ENCODE measurements at regions not wholly inside any gene's neighbourhood (a gene's known extent, or its start where the extent isn't known, plus 50 kb on each side); places are given as distances from the start of the nearest gene placed in this dataset.

- WGBS, 10 experiments = 29 to 86% (median 68%) methylated on average over 1 to 2 of the region's 2 CpGs; no CpG with 5 or more reads in 4 of the 10 experiments
- ATAC-seq (replicated peaks in 6 of 8) = peak in 3 of 8 experiments; percentile 66 to 77 (median 71)
- Histone ChIP-seq H3K27ac (no peak overlapping the region), H3K4me1 (replicated peaks in 1 of 2) (peaks cover 2 to 5% of the 10 kb centered on the region in 2 donors), H3K4me3 (no peak overlapping the region)
- in situ Hi-C loops (cut with MboI; ENCODE audit: low pct_unique_long_range_greater_than_20kb in 2 of 9, low sequenced_read_pairs in 9 of 9, unreplicated experiment in 9 of 9) = no loop called here
Measured at GRCh38 chr13:74036373-74036772, 97.8 kb downstream of the KLF12 start.

- WGBS, 10 experiments = 0 to 92% (median 74%) methylated on average over 1 to 3 of the region's 3 CpGs; no CpG with 5 or more reads in 2 of the 10 experiments
- peaks cover 2 to 5% of the 10 kb centered on the region in 2 donors for H3K4me1 ChIP-seq (replicated peaks in 1 of 2)
- in situ Hi-C loops (cut with MboI; ENCODE audit: low pct_unique_long_range_greater_than_20kb in 2 of 9, low sequenced_read_pairs in 9 of 9, unreplicated experiment in 9 of 9) = no loop called here
- H3K4me3 ChIP-seq = no peak overlapping the region
- ATAC-seq (replicated peaks in 6 of 8) = peak in 3 of 8 experiments; percentile 70 to 81 (median 77)
- no peak overlapping the region for H3K27ac ChIP-seq
Measured at GRCh38 chr13:74035896-74036295, 98.3 kb downstream of the KLF12 start.

GRCh38 chr13:74032325-74032724, 101.9 kb downstream of the KLF12 start:
- no peak overlapping the region for H3K27ac ChIP-seq
- WGBS, 10 experiments = 80 to 100% (median 97%) methylated on average over 1 to 4 of the region's 4 CpGs; no CpG with 5 or more reads in 1 of the 10 experiments
- H3K4me3 ChIP-seq = no peak overlapping the region
- in situ Hi-C loops (cut with MboI; ENCODE audit: low pct_unique_long_range_greater_than_20kb in 2 of 9, low sequenced_read_pairs in 9 of 9, unreplicated experiment in 9 of 9) = no loop called here
- ATAC-seq (replicated peaks in 6 of 8) = no peak
- H3K4me1 ChIP-seq (replicated peaks in 1 of 2) = peaks cover 0 to 5% of the 10 kb centered on the region in 2 donors

GRCh38 chr13:74027161-74027779, 106.9 kb downstream of the KLF12 start:
- 37 to 100% (median 66%) methylated on average over 1 to 4 of the region's 4 CpGs for WGBS, 10 experiments
- Histone ChIP-seq H3K4me3 (no peak overlapping the region), H3K4me1 (replicated peaks in 1 of 2) (peaks cover 0 to 8% of the 10 kb centered on the region in 2 donors), H3K27ac (no peak overlapping the region)
- no peak for ATAC-seq (replicated peaks in 6 of 8)
- in situ Hi-C loops (cut with MboI; ENCODE audit: low pct_unique_long_range_greater_than_20kb in 2 of 9, low sequenced_read_pairs in 9 of 9, unreplicated experiment in 9 of 9) = no loop called here

- peak in 5 of 8 experiments; percentile 30 to 55 (median 41) for ATAC-seq (replicated peaks in 6 of 8)
- WGBS, 10 experiments = 5 to 74% (median 43%) methylated on average over 1 to 4 of the region's 4 CpGs; no CpG with 5 or more reads in 1 of the 10 experiments
- in situ Hi-C loops (cut with MboI; ENCODE audit: low pct_unique_long_range_greater_than_20kb in 2 of 9, low sequenced_read_pairs in 9 of 9, unreplicated experiment in 9 of 9) = no loop called here
- no peak overlapping the region for H3K27ac ChIP-seq
- peaks cover 0 to 8% of the 10 kb centered on the region in 2 donors for H3K4me1 ChIP-seq (replicated peaks in 1 of 2)
- H3K4me3 ChIP-seq = no peak overlapping the region
Measured at GRCh38 chr13:74026753-74027152, 107.5 kb downstream of the KLF12 start.

- Histone ChIP-seq H3K27ac (no peak overlapping the region), H3K4me3 (no peak overlapping the region), H3K4me1 (replicated peaks in 1 of 2) (peaks cover 0 to 8% of the 10 kb centered on the region in 2 donors)
- 33 to 90% (median 63%) methylated on average over 1 to 3 of the region's 3 CpGs for WGBS, 10 experiments
- in situ Hi-C loops (cut with MboI; ENCODE audit: low pct_unique_long_range_greater_than_20kb in 2 of 9, low sequenced_read_pairs in 9 of 9, unreplicated experiment in 9 of 9) = no loop called here
- ATAC-seq (replicated peaks in 6 of 8) = no peak
Measured at GRCh38 chr13:74025369-74025768, 108.8 kb downstream of the KLF12 start.

- H3K4me1 ChIP-seq (replicated peaks in 1 of 2) = peaks cover under 1 to 8% of the 10 kb centered on the region in 2 donors
- no peak for ATAC-seq (replicated peaks in 6 of 8)
- no peak overlapping the region for H3K27ac ChIP-seq
- H3K4me3 ChIP-seq = no peak overlapping the region
- in situ Hi-C loops (cut with MboI; ENCODE audit: low pct_unique_long_range_greater_than_20kb in 2 of 9, low sequenced_read_pairs in 9 of 9, unreplicated experiment in 9 of 9) = no loop called here
Measured at GRCh38 chr13:74024856-74025255, 109.3 kb downstream of the KLF12 start.

GRCh38 chr13:74024314-74024713, 109.9 kb downstream of the KLF12 start:
- Histone ChIP-seq H3K27ac (no peak overlapping the region), H3K4me3 (no peak overlapping the region), H3K4me1 (replicated peaks in 1 of 2) (peaks cover 5 to 8% of the 10 kb centered on the region in 2 donors)
- 50 to 100% (median 67%) methylated on average over 2 to 4 of the region's 4 CpGs for WGBS, 10 experiments
- in situ Hi-C loops (cut with MboI; ENCODE audit: low pct_unique_long_range_greater_than_20kb in 2 of 9, low sequenced_read_pairs in 9 of 9, unreplicated experiment in 9 of 9) = no loop called here
- no peak for ATAC-seq (replicated peaks in 6 of 8)

- H3K4me1 ChIP-seq (replicated peaks in 1 of 2) = peaks cover 5 to 8% of the 10 kb centered on the region in 2 donors
- in situ Hi-C loops (cut with MboI; ENCODE audit: low pct_unique_long_range_greater_than_20kb in 2 of 9, low sequenced_read_pairs in 9 of 9, unreplicated experiment in 9 of 9) = no loop called here
Measured at GRCh38 chr13:74023484-74023883, 110.7 kb downstream of the KLF12 start.

GRCh38 chr13:74021505-74021904, 112.7 kb downstream of the KLF12 start:
- 76 to 100% (median 92%) methylated on average over 1 to 2 of the region's 2 CpGs; no CpG with 5 or more reads in 3 of the 10 experiments for WGBS, 10 experiments
- in situ Hi-C loops (cut with MboI; ENCODE audit: low pct_unique_long_range_greater_than_20kb in 2 of 9, low sequenced_read_pairs in 9 of 9, unreplicated experiment in 9 of 9) = no loop called here
- no peak overlapping the region for H3K27ac ChIP-seq
- no peak overlapping the region for H3K4me3 ChIP-seq
- ATAC-seq (replicated peaks in 6 of 8) = no peak
- H3K4me1 ChIP-seq (replicated peaks in 1 of 2) = peaks cover 0 to 5% of the 10 kb centered on the region in 2 donors

More at GRCh38 chr13:74023484-74023883, 110.7 kb downstream of the KLF12 start:
- H3K4me3 ChIP-seq = no peak overlapping the region
- H3K27ac ChIP-seq = no peak overlapping the region
- peak in 1 of 8 experiments; percentile 57 for ATAC-seq (replicated peaks in 6 of 8)
- 80 to 100% (median 100%) methylated on average over 1 to 2 of the region's 2 CpGs; no CpG with 5 or more reads in 3 of the 10 experiments for WGBS, 10 experiments

- Histone ChIP-seq H3K4me1 (replicated peaks in 1 of 2) (peaks cover 0 to 5% of the 10 kb centered on the region in 2 donors), H3K4me3 (no peak overlapping the region), H3K27ac (no peak overlapping the region)
- in situ Hi-C loops (cut with MboI; ENCODE audit: low pct_unique_long_range_greater_than_20kb in 2 of 9, low sequenced_read_pairs in 9 of 9, unreplicated experiment in 9 of 9) = no loop called here
- ATAC-seq (replicated peaks in 6 of 8) = peak in 1 of 8 experiments; percentile 61
- 50 to 100% (median 89%) methylated on average over 1 of the region's 1 CpG; no CpG with 5 or more reads in 2 of the 10 experiments for WGBS, 10 experiments
Measured at GRCh38 chr13:74018062-74018431, 116.2 kb downstream of the KLF12 start.

GRCh38 chr13:74017301-74018061, 116.7 kb downstream of the KLF12 start:
- Histone ChIP-seq H3K4me3 (no peak overlapping the region), H3K4me1 (replicated peaks in 1 of 2) (peaks cover 0 to 5% of the 10 kb centered on the region in 2 donors), H3K27ac (no peak overlapping the region)
- 70 to 100% (median 88%) methylated on average over 1 to 4 of the region's 4 CpGs for WGBS, 10 experiments
- peak in 3 of 8 experiments; percentile 26 to 99 (median 67) for ATAC-seq (replicated peaks in 6 of 8)
- in situ Hi-C loops (cut with MboI; ENCODE audit: low pct_unique_long_range_greater_than_20kb in 2 of 9, low sequenced_read_pairs in 9 of 9, unreplicated experiment in 9 of 9) = no loop called here

GRCh38 chr13:74015137-74015536, 119.1 kb downstream of the KLF12 start:
- no peak overlapping the region for H3K4me3 ChIP-seq
- peaks cover 0 to 5% of the 10 kb centered on the region in 2 donors for H3K4me1 ChIP-seq (replicated peaks in 1 of 2)
- WGBS, 10 experiments = 85 to 100% (median 97%) methylated on average over 2 to 4 of the region's 4 CpGs
- in situ Hi-C loops (cut with MboI; ENCODE audit: low pct_unique_long_range_greater_than_20kb in 2 of 9, low sequenced_read_pairs in 9 of 9, unreplicated experiment in 9 of 9) = no loop called here
- no peak overlapping the region for H3K27ac ChIP-seq
- peak in 2 of 8 experiments; percentile 43 to 59 for ATAC-seq (replicated peaks in 6 of 8)
